ENCODE measurements at regions not wholly inside any gene's neighbourhood (a gene's known extent, or its start where the extent isn't known, plus 50 kb on each side); places are given as distances from the start of the nearest gene placed in this dataset.
"Not testable (repeated sequence)": the region's sequence is repeated elsewhere in the genome, so short reads cannot be mapped to it uniquely, and the experiment has no call there.

GRCh38 chr7:66570179-66570578, 58.5 kb upstream of the KCTD7 start:
- TF ChIP-seq, protein P1, sequence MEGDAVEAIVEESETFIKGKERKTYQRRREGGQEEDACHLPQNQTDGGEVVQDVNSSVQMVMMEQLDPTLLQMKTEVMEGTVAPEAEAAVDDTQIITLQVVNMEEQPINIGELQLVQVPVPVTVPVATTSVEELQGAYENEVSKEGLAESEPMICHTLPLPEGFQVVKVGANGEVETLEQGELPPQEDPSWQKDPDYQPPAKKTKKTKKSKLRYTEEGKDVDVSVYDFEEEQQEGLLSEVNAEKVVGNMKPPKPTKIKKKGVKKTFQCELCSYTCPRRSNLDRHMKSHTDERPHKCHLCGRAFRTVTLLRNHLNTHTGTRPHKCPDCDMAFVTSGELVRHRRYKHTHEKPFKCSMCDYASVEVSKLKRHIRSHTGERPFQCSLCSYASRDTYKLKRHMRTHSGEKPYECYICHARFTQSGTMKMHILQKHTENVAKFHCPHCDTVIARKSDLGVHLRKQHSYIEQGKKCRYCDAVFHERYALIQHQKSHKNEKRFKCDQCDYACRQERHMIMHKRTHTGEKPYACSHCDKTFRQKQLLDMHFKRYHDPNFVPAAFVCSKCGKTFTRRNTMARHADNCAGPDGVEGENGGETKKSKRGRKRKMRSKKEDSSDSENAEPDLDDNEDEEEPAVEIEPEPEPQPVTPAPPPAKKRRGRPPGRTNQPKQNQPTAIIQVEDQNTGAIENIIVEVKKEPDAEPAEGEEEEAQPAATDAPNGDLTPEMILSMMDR (conservative IDR thresholded peaks at IDR 0.05; ENCODE audit: low read depth, low read length) = not testable (repeated sequence)
- not testable (repeated sequence) for TF ChIP-seq EZH2 (IDR thresholded peaks at IDR 0.05; ENCODE audit: borderline replicate concordance, low read depth, low read length, poor library complexity, severe bottlenecking)

All from A673 (cell line).